K562 (cell line): ENCODE measurements at regions not wholly inside any gene's neighbourhood (a gene's known extent, or its start where the extent isn't known, plus 50 kb on each side); places are given as distances from the start of the nearest gene placed in this dataset.

ENCODE experiments used
- C11orf30 ChIP-seq: fragments of 450-650 bp; IDR thresholded peaks from 2 replicates; pipeline ENCODE4 v1.6.1; 2016; ENCODE audit warnings: low read depth, mild to moderate bottlenecking
- CBX5 ChIP-seq: IDR thresholded peaks from 2 replicates; pipeline ENCODE4 v1.6.1; 2014; ENCODE audit warnings: low read depth, borderline replicate concordance
- CHD1 ChIP-seq: fragments of 200-600 bp; sonication (generic); IDR thresholded peaks from one replicate; pipeline ENCODE4 v1.6.1; 2012; ENCODE audit warnings: mild to moderate bottlenecking, moderate library complexity, low read length, inconsistent platforms
- EZH2 ChIP-seq: IDR thresholded peaks from 2 replicates; pipeline ENCODE4 v1.6.1; 2012; ENCODE audit warnings: low read depth, mild to moderate bottlenecking, inconsistent platforms, low read length, borderline replicate concordance
- HNRNPLL ChIP-seq: fragments of 200-400 bp; formaldehyde crosslinking; IDR thresholded peaks from 2 replicates; pipeline ENCODE4 v1.6.1; 2017; ENCODE audit warnings: low read length, low read depth, mild to moderate bottlenecking; ENCODE audit not compliant: poor library complexity, severe bottlenecking
- KLF1 ChIP-seq: fragments of 450-650 bp; IDR thresholded peaks from 2 replicates; pipeline ENCODE4 v1.6.1; 2016; ENCODE audit warnings: missing genetic modification characterization, missing compliant biosample characterization
- MAFF ChIP-seq: IDR thresholded peaks from 2 replicates; pipeline ENCODE4 v1.6.1; 2012; ENCODE audit warnings: low read length, improper control_type of control experiment
- MAFG ChIP-seq: fragments of 450-650 bp; conservative IDR thresholded peaks from 2 replicates; pipeline ENCODE4 v1.6.1; 2016; ENCODE audit warnings: missing genetic modification characterization, missing compliant biosample characterization
- MXD1 ChIP-seq: fragments of 250-450 bp; sonication (Bioruptor Pico); IDR thresholded peaks from 2 replicates; pipeline ENCODE4 v1.8.0; 2021; ENCODE audit warnings: borderline replicate concordance, mild to moderate bottlenecking, moderate library complexity; ENCODE audit not compliant: poor library complexity, severe bottlenecking
- NR3C1 ChIP-seq: sonication (generic); formaldehyde crosslinking; IDR thresholded peaks from 2 replicates; pipeline ENCODE4 v1.8.1; 2022; ENCODE audit warnings: missing genetic modification reagents
- PCBP1 ChIP-seq: fragments of 200-400 bp; formaldehyde crosslinking; IDR thresholded peaks from 2 replicates; pipeline ENCODE4 v1.6.1; 2018; ENCODE audit warnings: mild to moderate bottlenecking, low read depth, low read length; ENCODE audit not compliant: poor library complexity, severe bottlenecking
- RFX5 ChIP-seq: IDR thresholded peaks from 2 replicates; pipeline ENCODE4 v1.6.1; 2011; ENCODE audit warnings: low read depth, mild to moderate bottlenecking, improper control_type of control experiment, low read length
- TF ChIP-seq, protein P1 (sequence below): fragments of 200-800 bp; sonication (Bioruptor generic); IDR thresholded peaks from 2 replicates; pipeline ENCODE4 v1.6.1; 2017; ENCODE audit warnings: missing genetic modification characterization, missing compliant biosample characterization

- no peak for TF ChIP-seq CHD1
- TF ChIP-seq C11orf30, result no peak
- TF ChIP-seq MAFG, result no peak
- no peak for TF ChIP-seq EZH2
- TF ChIP-seq MXD1 (CRISPR knock-in tag), result no peak
- TF ChIP-seq HNRNPLL, result no peak
- no peak for TF ChIP-seq NR3C1 (CRISPR knock-in tag)
- TF ChIP-seq MAFF, result no peak
- TF ChIP-seq RFX5, result no peak
- no peak for TF ChIP-seq CBX5
- TF ChIP-seq, protein P1, sequence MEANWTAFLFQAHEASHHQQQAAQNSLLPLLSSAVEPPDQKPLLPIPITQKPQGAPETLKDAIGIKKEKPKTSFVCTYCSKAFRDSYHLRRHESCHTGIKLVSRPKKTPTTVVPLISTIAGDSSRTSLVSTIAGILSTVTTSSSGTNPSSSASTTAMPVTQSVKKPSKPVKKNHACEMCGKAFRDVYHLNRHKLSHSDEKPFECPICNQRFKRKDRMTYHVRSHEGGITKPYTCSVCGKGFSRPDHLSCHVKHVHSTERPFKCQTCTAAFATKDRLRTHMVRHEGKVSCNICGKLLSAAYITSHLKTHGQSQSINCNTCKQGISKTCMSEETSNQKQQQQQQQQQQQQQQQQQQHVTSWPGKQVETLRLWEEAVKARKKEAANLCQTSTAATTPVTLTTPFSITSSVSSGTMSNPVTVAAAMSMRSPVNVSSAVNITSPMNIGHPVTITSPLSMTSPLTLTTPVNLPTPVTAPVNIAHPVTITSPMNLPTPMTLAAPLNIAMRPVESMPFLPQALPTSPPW (CRISPR knock-in tag), result no peak
- no peak for TF ChIP-seq KLF1 (tag)
- TF ChIP-seq PCBP1, result no peak
Measured at GRCh38 chr10:36886303-36886891, 239.0 kb upstream of the ANKRD30A start.
